ENCODE measurements at regions not wholly inside any gene's neighbourhood (a gene's known extent, or its start where the extent isn't known, plus 50 kb on each side); places are given as distances from the start of the nearest gene placed in this dataset.

GRCh38 chr3:20853890-20854289, 667.9 kb upstream of the SGO1 start:
- Mint-ChIP-seq H3K9me3 (ENCODE audit: unreplicated experiment) (no peaks in the 10 kb centered on the region), H3K27ac (ENCODE audit: low read depth, unreplicated experiment) (no peak overlapping the region), H3K27me3 (ENCODE audit: insufficient read depth, unreplicated experiment) (no peaks in the 10 kb centered on the region), H3K4me3 (ENCODE audit: unreplicated experiment) (no peak overlapping the region), H3K36me3 (ENCODE audit: insufficient read depth, unreplicated experiment) (no peaks in the 10 kb centered on the region), H3K4me1 (ENCODE audit: insufficient read depth, unreplicated experiment) (no peaks in the 10 kb centered on the region)
- POLR2A ChIA-PET, result interaction anchor here (0.6 kb wide), 1 partner anchor 1166 kb away, joined by 3 read pairs; no protein-coding TSS in a partner anchor
- intact Hi-C loops (cut with micrococcal nuclease), result no loop called here
- no peak for DNase-seq (ENCODE audit: unreplicated experiment)
- CTCF ChIA-PET, result no interaction called here
- TF ChIP-seq CTCF (IDR thresholded peaks at IDR 0.05; ENCODE audit: unreplicated experiment), result no peak
- BruUV-seq (replicated peaks), result no TSS peak

- TF ChIP-seq CTCF (IDR thresholded peaks at IDR 0.05; ENCODE audit: unreplicated experiment), result no peak
- Mint-ChIP-seq H3K4me1 (ENCODE audit: insufficient read depth, unreplicated experiment) (no peaks in the 10 kb centered on the region), H3K9me3 (ENCODE audit: unreplicated experiment) (no peaks in the 10 kb centered on the region), H3K27me3 (ENCODE audit: insufficient read depth, unreplicated experiment) (no peaks in the 10 kb centered on the region), H3K36me3 (ENCODE audit: insufficient read depth, unreplicated experiment) (no peaks in the 10 kb centered on the region), H3K4me3 (ENCODE audit: unreplicated experiment) (no peak overlapping the region), H3K27ac (ENCODE audit: low read depth, unreplicated experiment) (no peak overlapping the region)
- CTCF ChIA-PET, result no interaction called here
- intact Hi-C loops (cut with micrococcal nuclease), result no loop called here
- no TSS peak for BruUV-seq (replicated peaks)
- DNase-seq (ENCODE audit: unreplicated experiment), result no peak
- POLR2A ChIA-PET, result no interaction called here
These were observed 666.7 kb upstream of the SGO1 start for GRCh38 chr3:20852712-20853111.

DNA sequence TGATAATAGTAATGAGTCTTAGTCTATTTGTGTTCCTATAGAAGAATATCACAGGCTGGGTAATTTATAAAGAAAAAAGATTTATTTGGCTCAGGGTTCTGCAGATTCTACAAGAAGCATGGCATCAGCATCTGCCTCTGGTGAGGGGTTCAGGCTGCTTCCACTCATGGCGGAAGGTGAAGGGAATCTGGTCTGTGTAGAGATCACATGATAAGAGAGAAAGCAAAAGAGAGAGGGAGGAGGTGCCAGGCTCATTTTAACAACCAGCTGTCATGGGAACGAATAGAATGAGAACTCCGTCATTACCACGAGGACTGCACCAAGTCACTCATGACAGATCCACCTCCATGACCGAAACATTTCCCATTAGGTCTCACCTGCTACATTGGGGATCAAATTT, 664.0 kb upstream of the SGO1 start:
- ChIA-PET POLR2A (no interaction called here), CTCF (no interaction called here)
- TF ChIP-seq CTCF (IDR thresholded peaks at IDR 0.05; ENCODE audit: unreplicated experiment), result no peak
- H3K27ac Mint-ChIP-seq (ENCODE audit: low read depth, unreplicated experiment), result no peak overlapping the region
- no peak overlapping the region for H3K4me3 Mint-ChIP-seq (ENCODE audit: unreplicated experiment)
- no peaks in the 10 kb centered on the region for H3K27me3 Mint-ChIP-seq (ENCODE audit: insufficient read depth, unreplicated experiment)
- no peaks in the 10 kb centered on the region for H3K36me3 Mint-ChIP-seq (ENCODE audit: insufficient read depth, unreplicated experiment)
- BruUV-seq (replicated peaks), result no TSS peak
- no peak for DNase-seq (ENCODE audit: unreplicated experiment)
- H3K4me1 Mint-ChIP-seq (ENCODE audit: insufficient read depth, unreplicated experiment), result no peaks in the 10 kb centered on the region
- intact Hi-C loops (cut with micrococcal nuclease), result no loop called here
- no peaks in the 10 kb centered on the region for H3K9me3 Mint-ChIP-seq (ENCODE audit: unreplicated experiment)

DNA sequence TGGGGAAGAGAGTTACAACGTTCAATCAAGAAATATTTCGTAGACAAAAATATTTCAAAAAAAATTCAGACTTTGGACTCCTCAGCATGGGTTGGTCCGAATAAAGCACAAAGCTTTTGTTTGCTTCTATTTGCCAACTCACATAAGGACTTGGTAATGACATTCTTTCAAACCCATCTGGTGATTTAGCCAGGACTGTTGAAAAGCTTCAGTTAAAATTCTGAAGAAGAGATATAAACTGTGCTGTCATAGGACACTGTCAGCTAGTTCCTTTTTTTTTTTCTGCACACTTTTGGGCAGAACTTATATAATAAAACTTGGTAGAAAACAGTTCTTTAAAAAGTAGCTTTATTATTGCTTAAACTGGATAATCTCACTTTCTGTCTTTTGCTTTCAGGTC, 660.8 kb upstream of the SGO1 start:
- ChIA-PET POLR2A (no interaction called here), CTCF (interaction anchor here (0.7 to 1.1 kb wide), 2 partner anchors 10 to 107 kb away, joined by 3 read pairs; no protein-coding TSS in a partner anchor)
- H3K27ac Mint-ChIP-seq (ENCODE audit: low read depth, unreplicated experiment), result no peak overlapping the region
- H3K9me3 Mint-ChIP-seq (ENCODE audit: unreplicated experiment), result no peaks in the 10 kb centered on the region
- no peak for DNase-seq (ENCODE audit: unreplicated experiment)
- no TSS peak for BruUV-seq (replicated peaks)
- no peak for TF ChIP-seq CTCF (IDR thresholded peaks at IDR 0.05; ENCODE audit: unreplicated experiment)
- H3K36me3 Mint-ChIP-seq (ENCODE audit: insufficient read depth, unreplicated experiment), result no peaks in the 10 kb centered on the region
- intact Hi-C loops (cut with micrococcal nuclease), result no loop called here
- H3K4me3 Mint-ChIP-seq (ENCODE audit: unreplicated experiment), result no peak overlapping the region
- no peaks in the 10 kb centered on the region for H3K27me3 Mint-ChIP-seq (ENCODE audit: insufficient read depth, unreplicated experiment)
- no peaks in the 10 kb centered on the region for H3K4me1 Mint-ChIP-seq (ENCODE audit: insufficient read depth, unreplicated experiment)
